Stomach (tissue), 4 donors: ENCODE measurements at regions not wholly inside any gene's neighbourhood (a gene's known extent, or its start where the extent isn't known, plus 50 kb on each side); places are given as distances from the start of the nearest gene placed in this dataset.
"Not testable (repeated sequence)": the region's sequence is repeated elsewhere in the genome, so short reads cannot be mapped to it uniquely, and the experiment has no call there.

Source experiments
- CTCF ChIP-seq, 7 experiments: fragments of 450-650 bp in 4 of 7; fragments of 200-600 bp in 3 of 7; sonication (generic) in 3 of 7; IDR thresholded peaks; one replicate each; pipeline ENCODE4 v1.5.1; 2016 to 2019; ENCODE audit warnings: antibody characterized with exemption in 7 of 7, control low read depth in 2 of 7, mild to moderate bottlenecking in 1 of 7
- EP300 ChIP-seq: sonication (generic); formaldehyde crosslinking; IDR thresholded peaks from one replicate; pipeline ENCODE4 v1.6.1; 2017; ENCODE audit warnings: antibody characterized with exemption
- POLR2A ChIP-seq, 4 donors: fragments of 450-650 bp; IDR thresholded peaks; one replicate each; pipeline ENCODE4 v1.6.1; 2016; ENCODE audit warnings: antibody characterized with exemption in 4 of 4, control low read depth in 2 of 4, mild to moderate bottlenecking in 1 of 4, moderate library complexity in 1 of 4
- POLR2AphosphoS5 ChIP-seq, 3 donors: sonication (generic); formaldehyde crosslinking; IDR thresholded peaks; one replicate each; pipeline ENCODE4 v1.6.1; 2016; ENCODE audit warnings: antibody characterized with exemption in 3 of 3

- TF ChIP-seq POLR2A (IDR thresholded peaks at IDR 0.05); CTCF (IDR thresholded peaks at IDR 0.05); POLR2AphosphoS5 (IDR thresholded peaks at IDR 0.05); EP300: not testable (repeated sequence)
Measured at GRCh38 chr2:87602728-87603127, 145.2 kb upstream of the PLGLB2 start.
